Prostate gland (tissue), 2 donors: ENCODE measurements at regions not wholly inside any gene's neighbourhood (a gene's known extent, or its start where the extent isn't known, plus 50 kb on each side); places are given as distances from the start of the nearest gene placed in this dataset.
"Not testable (repeated sequence)": the region's sequence is repeated elsewhere in the genome, so short reads cannot be mapped to it uniquely, and the experiment has no call there.

ENCODE experiments used
- CTCF ChIP-seq, 4 experiments: fragments of 200-600 bp in 2 of 4; fragments of 450-650 bp in 2 of 4; sonication (generic) in 2 of 4; IDR thresholded peaks; 1 replicate in 3 of 4; 2 replicates in 1 of 4; pipeline ENCODE4 v1.5.1; 2016 to 2019; ENCODE audit warnings: antibody characterized with exemption in 4 of 4, mild to moderate bottlenecking in 2 of 4, moderate library complexity in 2 of 4
- POLR2A ChIP-seq: fragments of 450-650 bp; IDR thresholded peaks from one replicate; pipeline ENCODE4 v1.6.1; 2016; ENCODE audit warnings: antibody characterized with exemption, mild to moderate bottlenecking
- POLR2AphosphoS5 ChIP-seq: sonication (generic); formaldehyde crosslinking; IDR thresholded peaks from one replicate; pipeline ENCODE4 v1.6.1; 2017; ENCODE audit warnings: antibody characterized with exemption

- not testable (repeated sequence) for TF ChIP-seq CTCF (IDR thresholded peaks at IDR 0.05); POLR2A; POLR2AphosphoS5
These were observed 165.5 kb upstream of the BDP1 start for GRCh38 chr5:71289946-71290345.
